Colonic mucosa (tissue), 4 donors: ENCODE measurements at regions not wholly inside any gene's neighbourhood (a gene's known extent, or its start where the extent isn't known, plus 50 kb on each side); places are given as distances from the start of the nearest gene placed in this dataset.
A peak's percentile ranks its signal among the peaks of the same experiment; 100 is the strongest.
"Not testable (repeated sequence)": the region's sequence is repeated elsewhere in the genome, so short reads cannot be mapped to it uniquely, and the experiment has no call there.

Source experiments
- DNase-seq: peaks from one replicate; pipeline ENCODE4 v3.0.0-alpha.2; 2020
- H3K27ac ChIP-seq: fragments of 200-600 bp; one replicate; pipeline ENCODE4 v1.8.0; 2021
- H3K27me3 ChIP-seq: fragments of 200-600 bp; one replicate; pipeline ENCODE4 v1.8.0; 2021
- H3K36me3 ChIP-seq: fragments of 200-600 bp; one replicate; pipeline ENCODE4 v1.8.0; 2021
- H3K4me1 ChIP-seq: fragments of 200-600 bp; one replicate; pipeline ENCODE4 v1.8.0; 2021; ENCODE audit warnings: mild to moderate bottlenecking
- H3K4me3 ChIP-seq: fragments of 200-600 bp; one replicate; pipeline ENCODE4 v1.8.0; 2021
- H3K9ac ChIP-seq, 2 donors: one replicate each; pipeline ENCODE4 v1.7.0; 2013; ENCODE audit warnings: control low read depth in 2 of 2, low read depth in 2 of 2, low read length in 2 of 2
- H3K9me3 ChIP-seq: fragments of 200-600 bp; one replicate; pipeline ENCODE4 v1.8.0; 2021
- CTCF ChIP-seq: fragments of 200-600 bp; IDR thresholded peaks from one replicate; pipeline ENCODE4 v1.8.0; 2022; ENCODE audit warnings: antibody characterized with exemption, mild to moderate bottlenecking
- intact Hi-C: fragments of 100-400 bp; cut with DNase I; formaldehyde crosslinking; loops from one replicate; pipeline ENCODE4 v1.14.1; 2022
- donor health status: healthy.
- donor health status: DM: no; HTN: no; CAD: no.
- donor health status: DM: no; HTN: no; CAD: no.

GRCh38 chr6:139983555-139984276, 609.3 kb upstream of the CITED2 start:
- no peak overlapping the region for H3K27ac ChIP-seq

GRCh38 chr6:139982652-139983295, 608.3 kb upstream of the CITED2 start:
- intact Hi-C loops = no loop called here
- H3K9me3 ChIP-seq = no peaks in the 10 kb centered on the region

More at GRCh38 chr6:139983555-139984276, 609.3 kb upstream of the CITED2 start:
- H3K4me1 ChIP-seq = no peaks in the 10 kb centered on the region
- H3K36me3 ChIP-seq = no peaks in the 10 kb centered on the region
- no peaks in the 10 kb centered on the region for H3K27me3 ChIP-seq
- no peak overlapping the region for H3K4me3 ChIP-seq
- no peak for TF ChIP-seq CTCF
- H3K9ac ChIP-seq = no peak overlapping the region
- DNase-seq = no peak
- no peaks in the 10 kb centered on the region for H3K9me3 ChIP-seq
- intact Hi-C loops = no loop called here

GRCh38 chr6:139982195-139982594, 607.7 kb upstream of the CITED2 start:
- peak overlapping the region; percentile 49 for H3K27ac ChIP-seq
- DNase-seq = no peak
- TF ChIP-seq CTCF = no peak
- no peaks in the 10 kb centered on the region for H3K36me3 ChIP-seq
- H3K9me3 ChIP-seq = no peaks in the 10 kb centered on the region
- intact Hi-C loops = no loop called here
- H3K4me1 ChIP-seq = no peaks in the 10 kb centered on the region
- no peak overlapping the region for H3K9ac ChIP-seq
- H3K27me3 ChIP-seq = no peaks in the 10 kb centered on the region
- H3K4me3 ChIP-seq = no peak overlapping the region

More at GRCh38 chr6:139982652-139983295, 608.3 kb upstream of the CITED2 start:
- Histone ChIP-seq H3K9ac (no peak overlapping the region), H3K4me1 (no peaks in the 10 kb centered on the region), H3K4me3 (no peak overlapping the region), H3K27ac (no peak overlapping the region), H3K36me3 (no peaks in the 10 kb centered on the region), H3K27me3 (no peaks in the 10 kb centered on the region)
- no peak for DNase-seq
- TF ChIP-seq CTCF = no peak

GRCh38 chr6:139981768-139982181, 607.3 kb upstream of the CITED2 start:
- Histone ChIP-seq H3K4me3 (no peak overlapping the region), H3K4me1 (no peaks in the 10 kb centered on the region), H3K36me3 (no peaks in the 10 kb centered on the region), H3K9ac (no peak overlapping the region), H3K27ac (peak overlapping the region; percentile 49), H3K27me3 (no peaks in the 10 kb centered on the region), H3K9me3 (no peaks in the 10 kb centered on the region)
- TF ChIP-seq CTCF = no peak
- DNase-seq = peak; percentile 48
- intact Hi-C loops = no loop called here

- Histone ChIP-seq H3K4me1 (no peaks in the 10 kb centered on the region), H3K9me3 (no peaks in the 10 kb centered on the region), H3K36me3 (no peaks in the 10 kb centered on the region), H3K27me3 (no peaks in the 10 kb centered on the region), H3K4me3 (no peak overlapping the region), H3K9ac (no peak overlapping the region), H3K27ac (peak overlapping the region; percentile 49)
- intact Hi-C loops = no loop called here
- no peak for TF ChIP-seq CTCF
- no peak for DNase-seq
Observed at GRCh38 chr6:139981066-139981624, 606.7 kb upstream of the CITED2 start.

GRCh38 chr6:139980631-139981030, 606.2 kb upstream of the CITED2 start:
- H3K9ac ChIP-seq, H3K4me1 ChIP-seq, H3K27me3 ChIP-seq, H3K36me3 ChIP-seq, H3K9me3 ChIP-seq, H3K4me3 ChIP-seq, intact Hi-C loops, H3K27ac ChIP-seq, DNase-seq: not testable (repeated sequence)
